ENCODE measurements at regions not wholly inside any gene's neighbourhood (a gene's known extent, or its start where the extent isn't known, plus 50 kb on each side); places are given as distances from the start of the nearest gene placed in this dataset.

DNA sequence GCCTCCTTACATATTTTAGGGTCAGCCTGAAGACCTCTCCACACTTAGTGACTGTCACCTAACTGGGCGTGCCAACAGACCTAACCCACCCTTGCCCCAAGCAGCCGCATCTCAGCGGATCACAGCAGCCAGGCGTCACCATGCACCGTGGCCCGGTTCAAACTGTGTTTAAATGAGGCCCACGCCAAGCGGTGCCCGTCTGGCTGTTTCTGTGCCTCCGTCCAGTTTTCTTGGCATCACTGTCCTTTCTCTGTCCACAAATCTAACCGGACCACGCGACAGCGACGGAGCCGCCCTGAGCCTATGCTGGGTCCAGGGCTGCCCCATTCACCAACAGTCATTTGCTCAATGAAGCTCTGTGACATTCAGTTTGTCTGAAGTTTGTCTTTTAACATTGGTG lies 393.3 kb downstream of the THBS2 start:
- H3K36me3 ChIP-seq (replicated peaks; ENCODE audit: insufficient read depth, low read length) = no peaks in the 10 kb centered on the region
- no peak overlapping the region for H3K9ac ChIP-seq (ENCODE audit: low read length)
- H3F3A ChIP-seq (ENCODE audit: insufficient read depth, low read length) = no peaks in the 10 kb centered on the region
- TF ChIP-seq CTCF (IDR thresholded peaks at IDR 0.05; ENCODE audit: low read length) = no peak
- no peak for TF ChIP-seq EZH2 (optimal IDR thresholded peaks at IDR 0.05; ENCODE audit: low read depth, low read length)
- TF ChIP-seq EZH2phosphoT487 (IDR thresholded peaks at IDR 0.05; ENCODE audit: low read length) = no peak
- DNase-seq = no peak
- no peaks in the 10 kb centered on the region for H3K27me3 ChIP-seq (replicated peaks; ENCODE audit: insufficient read depth, low read length)
- H3K79me2 ChIP-seq (ENCODE audit: low read length) = no peaks in the 10 kb centered on the region
- H3K9me2 ChIP-seq (replicated peaks; ENCODE audit: insufficient read depth, low read length) = no peaks in the 10 kb centered on the region
- no peaks in the 10 kb centered on the region for H4K20me1 ChIP-seq (ENCODE audit: insufficient read depth, low read length)
- no peaks in the 10 kb centered on the region for H3K4me1 ChIP-seq (ENCODE audit: low read length)
- no peaks in the 10 kb centered on the region for H3K9me3 ChIP-seq (replicated peaks; ENCODE audit: insufficient read depth, low read length)
- no peak overlapping the region for H2AFZ ChIP-seq (ENCODE audit: low read length)
- H3K4me2 ChIP-seq (ENCODE audit: low read depth, low read length) = no peak overlapping the region
- H3K27ac ChIP-seq (ENCODE audit: low read length) = no peak overlapping the region
- no peak overlapping the region for H3K4me3 ChIP-seq (ENCODE audit: low read length)

DNA sequence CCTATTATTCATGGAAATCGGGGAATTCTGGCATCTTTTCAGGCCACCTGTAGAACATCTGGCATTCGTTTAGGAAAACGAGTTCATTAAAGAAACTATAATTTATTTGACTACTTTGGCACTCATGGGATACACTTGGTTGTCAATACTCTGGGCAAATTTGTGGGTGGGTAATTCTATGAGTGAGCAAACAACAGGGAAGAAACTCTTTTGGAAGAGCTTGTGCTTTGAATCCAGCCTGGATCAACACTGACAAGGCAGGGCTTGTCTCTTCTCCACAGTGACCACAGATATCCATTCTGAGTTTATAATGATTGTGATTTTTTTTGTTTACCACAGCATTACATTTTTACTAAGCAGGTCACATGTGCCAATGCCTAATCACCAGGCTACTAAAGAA lies 394.7 kb downstream of the THBS2 start:
- Histone ChIP-seq H3K4me2 (ENCODE audit: low read depth, low read length) (no peak overlapping the region), H3K9me2 (replicated peaks; ENCODE audit: insufficient read depth, low read length) (no peaks in the 10 kb centered on the region), H3F3A (ENCODE audit: insufficient read depth, low read length) (no peaks in the 10 kb centered on the region), H3K9ac (ENCODE audit: low read length) (no peak overlapping the region), H3K79me2 (ENCODE audit: low read length) (no peaks in the 10 kb centered on the region), H3K4me1 (ENCODE audit: low read length) (no peaks in the 10 kb centered on the region), H3K36me3 (replicated peaks; ENCODE audit: insufficient read depth, low read length) (no peaks in the 10 kb centered on the region), H3K27ac (ENCODE audit: low read length) (no peak overlapping the region), H3K4me3 (ENCODE audit: low read length) (no peak overlapping the region), H4K20me1 (ENCODE audit: insufficient read depth, low read length) (no peaks in the 10 kb centered on the region), H3K27me3 (replicated peaks; ENCODE audit: insufficient read depth, low read length) (no peaks in the 10 kb centered on the region), H3K9me3 (replicated peaks; ENCODE audit: insufficient read depth, low read length) (no peaks in the 10 kb centered on the region), H2AFZ (ENCODE audit: low read length) (no peak overlapping the region)
- DNase-seq = no peak
- no peak for TF ChIP-seq CTCF (IDR thresholded peaks at IDR 0.05; ENCODE audit: low read length)
- no peak for TF ChIP-seq EZH2 (optimal IDR thresholded peaks at IDR 0.05; ENCODE audit: low read depth, low read length)
- TF ChIP-seq EZH2phosphoT487 (IDR thresholded peaks at IDR 0.05; ENCODE audit: low read length) = no peak

- H3K9me2 ChIP-seq (replicated peaks; ENCODE audit: insufficient read depth, low read length) = no peaks in the 10 kb centered on the region
- no peaks in the 10 kb centered on the region for H3K9me3 ChIP-seq (replicated peaks; ENCODE audit: insufficient read depth, low read length)
- no peak overlapping the region for H3K9ac ChIP-seq (ENCODE audit: low read length)
- TF ChIP-seq EZH2 (optimal IDR thresholded peaks at IDR 0.05; ENCODE audit: low read depth, low read length) = no peak
- TF ChIP-seq EZH2phosphoT487 (IDR thresholded peaks at IDR 0.05; ENCODE audit: low read length) = no peak
- no peak for TF ChIP-seq CTCF (IDR thresholded peaks at IDR 0.05; ENCODE audit: low read length)
- H3K36me3 ChIP-seq (replicated peaks; ENCODE audit: insufficient read depth, low read length) = no peaks in the 10 kb centered on the region
- H3F3A ChIP-seq (ENCODE audit: insufficient read depth, low read length) = no peaks in the 10 kb centered on the region
- DNase-seq = no peak
- H3K27ac ChIP-seq (ENCODE audit: low read length) = no peak overlapping the region
- no peaks in the 10 kb centered on the region for H3K79me2 ChIP-seq (ENCODE audit: low read length)
- H3K4me2 ChIP-seq (ENCODE audit: low read depth, low read length) = no peak overlapping the region
- H2AFZ ChIP-seq (ENCODE audit: low read length) = no peak overlapping the region
- no peak overlapping the region for H3K4me3 ChIP-seq (ENCODE audit: low read length)
- H4K20me1 ChIP-seq (ENCODE audit: insufficient read depth, low read length) = no peaks in the 10 kb centered on the region
- no peaks in the 10 kb centered on the region for H3K4me1 ChIP-seq (ENCODE audit: low read length)
- H3K27me3 ChIP-seq (replicated peaks; ENCODE audit: insufficient read depth, low read length) = no peaks in the 10 kb centered on the region
These were observed 396.7 kb downstream of the THBS2 start for GRCh38 chr6:168856914-168857313.
